AG09309 (cell line): ENCODE measurements at regions not wholly inside any gene's neighbourhood (a gene's known extent, or its start where the extent isn't known, plus 50 kb on each side); places are given as distances from the start of the nearest gene placed in this dataset.

Experiments
- DNase-seq: peaks from one replicate; pipeline ENCODE4 v3.0.0-alpha.2; 2010; ENCODE audit warnings: low read depth
- H3K4me3 ChIP-seq: 2 replicates; pipeline ENCODE4 v1.5.1; 2011; ENCODE audit warnings: mild to moderate bottlenecking, low read depth, low read length, moderate library complexity; ENCODE audit not compliant: control insufficient read depth
- TF ChIP-seq, protein P1 (sequence below): IDR thresholded peaks from 2 replicates; pipeline ENCODE4 v1.5.1; 2011; ENCODE audit warnings: mild to moderate bottlenecking, low read depth, low read length, inconsistent platforms; ENCODE audit not compliant: insufficient read depth, control insufficient read depth; ENCODE audit errors: missing control alignments

DNA sequence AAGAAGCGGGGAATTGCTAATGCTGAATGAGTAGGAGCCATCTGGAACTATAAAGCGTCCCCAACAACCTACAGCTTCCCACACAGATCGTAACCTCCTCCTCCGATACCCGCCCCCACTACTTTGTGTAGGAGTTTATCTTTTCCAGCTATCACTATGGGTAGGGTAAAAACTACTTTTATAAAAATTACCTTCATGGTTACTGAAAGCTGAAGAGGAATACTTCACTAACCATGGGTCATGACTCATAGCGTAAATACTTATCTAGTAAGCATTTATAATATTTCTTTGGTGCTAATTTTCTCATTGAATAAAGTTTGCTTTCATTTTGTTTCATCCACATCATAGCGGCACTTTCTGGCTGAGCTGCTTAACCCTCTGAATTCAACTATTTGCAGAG is 79.4 kb upstream of the TNIP3 start:
- TF ChIP-seq, protein P1, sequence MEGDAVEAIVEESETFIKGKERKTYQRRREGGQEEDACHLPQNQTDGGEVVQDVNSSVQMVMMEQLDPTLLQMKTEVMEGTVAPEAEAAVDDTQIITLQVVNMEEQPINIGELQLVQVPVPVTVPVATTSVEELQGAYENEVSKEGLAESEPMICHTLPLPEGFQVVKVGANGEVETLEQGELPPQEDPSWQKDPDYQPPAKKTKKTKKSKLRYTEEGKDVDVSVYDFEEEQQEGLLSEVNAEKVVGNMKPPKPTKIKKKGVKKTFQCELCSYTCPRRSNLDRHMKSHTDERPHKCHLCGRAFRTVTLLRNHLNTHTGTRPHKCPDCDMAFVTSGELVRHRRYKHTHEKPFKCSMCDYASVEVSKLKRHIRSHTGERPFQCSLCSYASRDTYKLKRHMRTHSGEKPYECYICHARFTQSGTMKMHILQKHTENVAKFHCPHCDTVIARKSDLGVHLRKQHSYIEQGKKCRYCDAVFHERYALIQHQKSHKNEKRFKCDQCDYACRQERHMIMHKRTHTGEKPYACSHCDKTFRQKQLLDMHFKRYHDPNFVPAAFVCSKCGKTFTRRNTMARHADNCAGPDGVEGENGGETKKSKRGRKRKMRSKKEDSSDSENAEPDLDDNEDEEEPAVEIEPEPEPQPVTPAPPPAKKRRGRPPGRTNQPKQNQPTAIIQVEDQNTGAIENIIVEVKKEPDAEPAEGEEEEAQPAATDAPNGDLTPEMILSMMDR, result no peak
- H3K4me3 ChIP-seq, result no peak overlapping the region
- no peak for DNase-seq

DNA sequence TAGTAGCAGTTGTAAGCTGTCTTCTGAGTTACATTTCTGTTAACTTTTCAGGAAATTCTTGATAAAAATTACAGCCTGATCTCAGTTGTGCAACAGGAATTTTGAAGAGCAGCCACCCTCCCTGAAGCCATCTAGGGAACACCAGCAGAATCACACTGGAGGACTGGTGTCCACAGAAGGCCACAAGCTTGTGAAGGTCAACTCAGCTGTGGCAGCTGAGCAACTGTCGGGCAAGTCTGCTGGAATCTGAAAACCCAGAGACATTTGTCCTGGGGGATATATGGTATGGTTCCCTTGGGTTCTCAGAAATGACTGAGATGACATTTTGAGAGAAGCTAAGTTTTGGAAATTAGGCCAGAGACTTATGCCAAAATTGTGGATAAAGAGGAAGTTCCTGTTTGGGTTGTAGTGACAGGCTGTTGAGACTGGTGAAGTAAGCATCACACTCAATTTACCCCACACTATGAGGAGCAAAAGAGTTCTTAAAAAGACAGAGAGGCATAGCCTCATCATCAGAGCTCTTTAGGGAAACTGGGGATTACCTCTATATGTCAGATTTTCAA is 78.1 kb upstream of the TNIP3 start:
- no peak for DNase-seq

DNA sequence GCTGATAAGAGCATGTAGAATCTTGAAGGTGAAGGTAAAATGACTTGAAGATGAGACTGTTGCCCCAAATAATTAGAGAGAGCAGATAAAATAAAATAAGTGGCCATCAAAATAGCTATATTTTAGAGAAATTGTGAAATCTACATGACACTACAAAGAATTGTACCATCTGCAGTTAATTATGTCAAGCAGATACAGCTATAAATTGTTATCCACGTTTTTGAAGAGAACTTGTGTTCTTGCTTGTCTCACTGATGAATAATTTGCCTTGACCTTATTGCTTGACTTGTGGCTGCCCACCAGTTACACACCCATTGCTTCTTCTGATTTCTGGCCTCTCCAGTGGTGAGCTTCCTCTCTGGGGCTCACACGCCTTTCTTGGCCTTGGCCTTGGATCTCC is 75.8 kb upstream of the TNIP3 start:
- no peak overlapping the region for H3K4me3 ChIP-seq
- no peak for DNase-seq
- TF ChIP-seq, protein P1, result no peak

More for the DNA sequence above, 78.1 kb upstream of the TNIP3 start:
- TF ChIP-seq, protein P1, result no peak
- no peak overlapping the region for H3K4me3 ChIP-seq

DNA sequence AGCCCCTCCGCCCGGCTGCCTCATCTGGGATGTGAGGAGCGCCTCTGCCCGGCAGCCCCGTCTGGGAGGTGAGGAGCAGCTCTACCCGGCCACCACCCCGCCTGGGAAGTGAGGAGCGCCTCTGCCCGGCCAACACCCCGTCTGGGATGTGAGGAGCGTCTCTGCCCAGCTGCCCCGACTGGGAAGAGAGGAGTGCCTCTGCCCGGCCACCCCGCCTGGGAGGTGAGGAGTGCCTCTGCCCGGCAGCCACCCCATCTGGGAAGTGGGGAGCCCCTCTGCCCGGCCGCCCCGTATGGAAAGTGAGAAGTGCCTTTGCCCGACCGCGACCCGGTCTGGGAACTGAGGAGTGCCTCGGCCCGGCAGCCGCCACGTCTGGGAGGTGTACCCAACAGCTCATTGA is 74.3 kb upstream of the TNIP3 start:
- no peak overlapping the region for H3K4me3 ChIP-seq
- no peak for DNase-seq
- TF ChIP-seq, protein P1, result no peak

DNA sequence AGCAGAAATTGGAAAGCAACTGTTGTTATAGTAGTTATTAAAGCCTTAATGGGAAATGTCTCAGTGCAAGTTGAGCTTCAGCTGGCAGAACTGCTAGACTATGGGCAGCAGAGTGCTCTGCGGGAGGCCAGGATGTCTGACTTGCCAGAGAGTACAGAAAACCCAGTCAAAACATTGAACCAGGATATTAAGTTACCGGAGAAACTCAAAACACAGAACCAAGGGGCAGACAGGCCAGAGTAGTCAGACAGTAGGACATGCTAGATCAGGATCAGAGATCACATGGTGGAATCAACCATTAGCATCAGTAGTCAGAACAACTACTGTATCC is 72.9 kb upstream of the TNIP3 start:
- no peak for DNase-seq
- TF ChIP-seq, protein P1, result no peak
- H3K4me3 ChIP-seq, result no peak overlapping the region

GRCh38 chr4:121236353-121237068 is 72.4 kb upstream of the TNIP3 start:
- TF ChIP-seq, protein P1, result no peak
- no peak overlapping the region for H3K4me3 ChIP-seq
- DNase-seq, result no peak
